ENCODE measurements at regions not wholly inside any gene's neighbourhood (a gene's known extent, or its start where the extent isn't known, plus 50 kb on each side); places are given as distances from the start of the nearest gene placed in this dataset.

DNA sequence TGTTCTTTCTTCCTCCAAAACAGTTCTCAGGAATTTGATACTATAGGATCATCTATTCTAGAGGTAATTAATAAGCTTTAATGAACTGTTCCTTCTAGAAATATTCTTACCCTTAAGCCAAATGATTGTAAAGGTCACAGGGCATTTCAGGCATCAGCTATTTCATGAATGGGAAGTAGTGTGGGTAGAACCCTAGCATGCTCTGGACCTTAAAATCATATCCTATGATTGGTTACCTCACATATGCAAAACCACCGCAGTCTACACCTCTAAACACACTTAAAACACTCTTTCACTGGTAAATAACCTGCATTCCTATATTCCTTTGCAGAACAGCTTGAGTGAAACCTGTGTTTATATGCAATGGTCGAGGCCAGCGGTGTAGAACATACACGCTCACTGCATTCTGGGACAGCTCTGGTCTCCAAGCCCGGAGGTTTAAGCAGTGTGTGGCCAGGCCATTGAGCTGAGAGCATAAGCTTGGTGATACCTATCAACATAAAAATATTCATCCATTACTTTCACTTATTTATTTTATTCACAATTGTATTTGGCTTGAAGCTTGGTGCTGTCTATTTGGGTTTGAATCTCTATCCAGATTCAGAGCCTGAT, 87.7 kb upstream of the RASGRP1 start:
- peak overlapping the region; percentile 52 for H3K9ac ChIP-seq (ENCODE audit: low read length)
- H3K27me3 ChIP-seq (ENCODE audit: low read length), result no peaks in the 10 kb centered on the region
- TF ChIP-seq CTCF (IDR thresholded peaks at IDR 0.05; ENCODE audit: insufficient read depth, low read length, poor library complexity, severe bottlenecking), result no peak
- no peak for TF ChIP-seq EZH2phosphoT487 (conservative IDR thresholded peaks at IDR 0.05; ENCODE audit: low read length)
- H3F3A ChIP-seq (ENCODE audit: insufficient read depth), result peaks cover 9% of the 10 kb centered on the region
- H3K36me3 ChIP-seq (ENCODE audit: low read length), result no peaks in the 10 kb centered on the region
- H3K9me2 ChIP-seq (replicated peaks; ENCODE audit: insufficient read depth, low read length), result no peaks in the 10 kb centered on the region
- H3K4me3 ChIP-seq (ENCODE audit: insufficient read depth, low read length, poor library complexity, severe bottlenecking), result no peak overlapping the region
- H2AFZ ChIP-seq (ENCODE audit: low read depth, low read length, severe bottlenecking), result peak overlapping the region; percentile 31
- H3K27ac ChIP-seq (ENCODE audit: low read depth, low read length), result peak overlapping the region; percentile 97
- H3K4me2 ChIP-seq (ENCODE audit: low read depth, low read length, poor library complexity, severe bottlenecking), result peak overlapping the region; percentile 79
- H3K79me2 ChIP-seq (ENCODE audit: insufficient read depth, low read length), result no peaks in the 10 kb centered on the region
- H3K9me3 ChIP-seq (ENCODE audit: insufficient read depth, low read length), result no peaks in the 10 kb centered on the region
- no peaks in the 10 kb centered on the region for H4K20me1 ChIP-seq (ENCODE audit: low read depth, low read length)

DNA sequence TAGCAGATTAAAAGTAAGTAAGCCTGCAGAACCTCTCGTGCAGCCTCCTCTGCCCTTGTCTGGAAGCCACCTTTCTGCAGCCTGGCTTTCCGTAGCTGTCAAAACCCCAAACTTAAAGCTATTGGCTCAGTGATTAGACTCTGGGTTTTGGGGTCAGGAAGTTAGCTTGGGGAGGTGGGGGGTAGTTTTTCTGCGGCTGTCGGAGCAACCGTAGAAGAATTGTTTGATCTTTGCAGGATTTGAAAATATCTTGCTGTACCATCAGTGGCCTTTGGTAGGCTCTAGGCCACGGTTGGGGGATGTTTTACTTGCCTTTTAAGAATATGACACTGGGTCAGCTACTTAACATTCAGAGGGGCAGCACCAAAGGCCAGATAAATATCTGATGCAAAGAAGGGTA, 88.4 kb upstream of the RASGRP1 start:
- Histone ChIP-seq H3F3A (ENCODE audit: insufficient read depth) (peaks cover 9% of the 10 kb centered on the region), H4K20me1 (ENCODE audit: low read depth, low read length) (no peaks in the 10 kb centered on the region), H3K4me3 (ENCODE audit: insufficient read depth, low read length, poor library complexity, severe bottlenecking) (no peak overlapping the region), H3K27ac (ENCODE audit: low read depth, low read length) (peak overlapping the region; percentile 97; the same call in 1 of the 2 replicates), H3K9ac (ENCODE audit: low read length) (no peak overlapping the region), H2AFZ (ENCODE audit: low read depth, low read length, severe bottlenecking) (peak overlapping the region; percentile 13), H3K79me2 (ENCODE audit: insufficient read depth, low read length) (no peaks in the 10 kb centered on the region), H3K4me2 (ENCODE audit: low read depth, low read length, poor library complexity, severe bottlenecking) (peak overlapping the region; percentile 79), H3K9me3 (ENCODE audit: insufficient read depth, low read length) (no peaks in the 10 kb centered on the region), H3K36me3 (ENCODE audit: low read length) (no peaks in the 10 kb centered on the region), H3K9me2 (replicated peaks; ENCODE audit: insufficient read depth, low read length) (no peaks in the 10 kb centered on the region), H3K27me3 (ENCODE audit: low read length) (no peaks in the 10 kb centered on the region)
- no peak for TF ChIP-seq CTCF (IDR thresholded peaks at IDR 0.05; ENCODE audit: insufficient read depth, low read length, poor library complexity, severe bottlenecking)
- no peak for TF ChIP-seq EZH2phosphoT487 (conservative IDR thresholded peaks at IDR 0.05; ENCODE audit: low read length)

DNA sequence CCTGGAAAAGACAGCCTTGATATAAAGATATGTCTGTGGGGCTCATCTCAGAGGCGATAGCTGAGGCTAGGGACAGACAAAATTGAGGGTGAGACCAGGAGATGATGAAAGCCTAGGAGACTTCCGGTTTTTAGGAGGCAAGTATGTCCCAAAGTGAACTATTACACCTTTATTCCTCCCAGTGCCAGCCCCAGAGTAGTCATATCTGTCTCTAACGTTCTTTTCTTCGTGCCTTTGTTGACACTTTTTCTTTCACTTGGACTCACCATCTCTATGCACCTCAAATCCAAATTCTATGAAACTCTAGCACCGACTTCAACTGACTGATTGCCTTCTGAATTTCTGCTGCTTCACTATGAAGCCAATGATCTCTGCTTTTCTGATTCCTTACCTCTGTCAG, 93.8 kb upstream of the RASGRP1 start:
- no peaks in the 10 kb centered on the region for H3K36me3 ChIP-seq (ENCODE audit: low read length)
- no peaks in the 10 kb centered on the region for H4K20me1 ChIP-seq (ENCODE audit: low read depth, low read length)
- H3F3A ChIP-seq (ENCODE audit: insufficient read depth), result no peaks in the 10 kb centered on the region
- peak overlapping the region; percentile 20 for H2AFZ ChIP-seq (ENCODE audit: low read depth, low read length, severe bottlenecking)
- no peaks in the 10 kb centered on the region for H3K9me2 ChIP-seq (replicated peaks; ENCODE audit: insufficient read depth, low read length)
- no peak overlapping the region for H3K27ac ChIP-seq (ENCODE audit: low read depth, low read length)
- no peaks in the 10 kb centered on the region for H3K9me3 ChIP-seq (ENCODE audit: insufficient read depth, low read length)
- H3K27me3 ChIP-seq (ENCODE audit: low read length), result no peaks in the 10 kb centered on the region
- no peak overlapping the region for H3K9ac ChIP-seq (ENCODE audit: low read length)
- no peaks in the 10 kb centered on the region for H3K79me2 ChIP-seq (ENCODE audit: insufficient read depth, low read length)
- TF ChIP-seq CTCF (IDR thresholded peaks at IDR 0.05; ENCODE audit: insufficient read depth, low read length, poor library complexity, severe bottlenecking) (no peak), EZH2phosphoT487 (conservative IDR thresholded peaks at IDR 0.05; ENCODE audit: low read length) (no peak)
- H3K4me2 ChIP-seq (ENCODE audit: low read depth, low read length, poor library complexity, severe bottlenecking), result no peak overlapping the region
- H3K4me3 ChIP-seq (ENCODE audit: insufficient read depth, low read length, poor library complexity, severe bottlenecking), result no peak overlapping the region

Measured in SU-DHL-6 (cell line).